HCT116 (cell line): ENCODE measurements at regions not wholly inside any gene's neighbourhood (a gene's known extent, or its start where the extent isn't known, plus 50 kb on each side); places are given as distances from the start of the nearest gene placed in this dataset.

Experiments
- CTCF ChIP-seq, 3 experiments: fragments of 200-600 bp in 1 of 3; sonication (generic) in 1 of 3; IDR thresholded peaks in 2 of 3; conservative IDR thresholded peaks in 1 of 3; 2 replicates each; pipeline ENCODE4 v1.5.1; 2012 to 2017; ENCODE audit warnings: low read depth in 2 of 3, low read length in 2 of 3, antibody characterized with exemption in 1 of 3, borderline replicate concordance in 1 of 3, control low read depth in 1 of 3, mild to moderate bottlenecking in 1 of 3, mixed read lengths in 1 of 3, mixed run types in 1 of 3, moderate library complexity in 1 of 3; ENCODE audit not compliant: insufficient read depth in 1 of 3
- EZH2 ChIP-seq: fragments of 200-600 bp; sonication (generic); IDR thresholded peaks from 2 replicates; pipeline ENCODE4 v1.6.1; 2017; ENCODE audit warnings: antibody characterized with exemption, mixed run types
- JUND ChIP-seq: IDR thresholded peaks from 2 replicates; pipeline ENCODE4 v1.6.1; 2012
- POLR2A ChIP-seq: IDR thresholded peaks from 2 replicates; pipeline ENCODE4 v1.7.0; 2011; ENCODE audit warnings: borderline replicate concordance; ENCODE audit not compliant: insufficient read depth, insufficient read length; ENCODE audit errors: extremely low read depth
- POLR2AphosphoS5 ChIP-seq: IDR thresholded peaks from 2 replicates; pipeline ENCODE4 v1.6.1; 2011; ENCODE audit warnings: mild to moderate bottlenecking, low read depth, low read length, moderate library complexity
- RAD21 ChIP-seq: IDR thresholded peaks from 2 replicates; pipeline ENCODE4 v1.6.1; 2012; ENCODE audit warnings: low read depth, mild to moderate bottlenecking
- SP1 ChIP-seq: IDR thresholded peaks from 2 replicates; pipeline ENCODE4 v1.6.1; 2012; ENCODE audit warnings: low read depth

- no peak for TF ChIP-seq CTCF (IDR thresholded peaks at IDR 0.05 in 2 of 3, conservative IDR thresholded peaks at IDR 0.05 in 1 of 3; ENCODE audit: borderline replicate concordance in 1 of 3, insufficient read depth in 1 of 3, low read depth in 2 of 3, low read length in 2 of 3)
- no peak for TF ChIP-seq POLR2AphosphoS5
- no peak for TF ChIP-seq JUND
- no peak for TF ChIP-seq EZH2
- TF ChIP-seq RAD21 = no peak
- no peak for TF ChIP-seq SP1
- TF ChIP-seq POLR2A = no peak
These were observed 1267.4 kb upstream of the GOT2 start for GRCh38 chr16:60001523-60001922.
